ENCODE measurements at regions not wholly inside any gene's neighbourhood (a gene's known extent, or its start where the extent isn't known, plus 50 kb on each side); places are given as distances from the start of the nearest gene placed in this dataset.

DNA sequence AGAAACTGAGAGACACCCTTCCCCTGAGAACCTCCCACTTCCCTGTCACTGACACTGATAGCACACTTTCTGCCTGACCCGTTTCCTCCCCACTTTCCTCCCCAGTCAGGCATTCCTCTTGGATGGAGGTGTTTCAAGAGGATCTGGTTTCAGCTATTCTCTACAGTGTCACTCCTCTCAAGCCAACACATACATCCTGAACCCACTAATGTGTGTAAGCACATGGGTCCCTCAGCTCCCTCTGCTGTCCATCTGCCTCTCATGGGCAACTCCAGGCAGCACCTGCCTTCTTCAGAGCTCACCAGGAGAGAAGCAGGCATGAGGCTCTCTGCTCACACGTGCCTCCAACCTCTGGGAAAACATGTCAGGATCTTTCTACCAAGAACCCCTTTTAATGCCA, 207.6 kb downstream of the NAF1 start:
- Histone ChIP-seq H3K9me2 (ENCODE audit: insufficient read depth) (no peaks in the 10 kb centered on the region; the same call in 1 of the 2 replicates), H3K27me3 (ENCODE audit: insufficient read depth) (no peaks in the 10 kb centered on the region), H3K4me2 (no peak overlapping the region), H4K20me1 (replicated peaks; ENCODE audit: insufficient read depth) (no peaks in the 10 kb centered on the region), H3K36me3 (ENCODE audit: insufficient read depth) (no peaks in the 10 kb centered on the region), H3K79me2 (replicated peaks; ENCODE audit: insufficient read depth) (no peaks in the 10 kb centered on the region), H3K4me1 (ENCODE audit: insufficient read depth) (no peaks in the 10 kb centered on the region), H3K27ac (ENCODE audit: low read depth) (no peak overlapping the region), H2AFZ (peak overlapping the region; percentile 30; the same call in 1 of the 2 replicates), H3K4me3 (no peak overlapping the region), H3F3A (replicated peaks; ENCODE audit: low read depth) (no peaks in the 10 kb centered on the region)
- peaks cover under 1% of the 10 kb centered on the region; the same call in 1 of the 3 replicates for H3K4me1 Mint-ChIP-seq
- H3K4me3 Mint-ChIP-seq = no peak overlapping the region
- DNase-seq (ENCODE audit: low spot score) (peak; percentile 36), ATAC-seq (peak; percentile 84)
- H3K9me3 Mint-ChIP-seq = no peaks in the 10 kb centered on the region
- H3K27ac Mint-ChIP-seq = no peak overlapping the region
- no peaks in the 10 kb centered on the region for H3K36me3 Mint-ChIP-seq (ENCODE audit: low read depth)
- no peaks in the 10 kb centered on the region for H3K27me3 Mint-ChIP-seq (ENCODE audit: insufficient read depth, low read depth, poor library complexity)
- TF ChIP-seq ZNF114 (CRISPR knock-in tag; IDR thresholded peaks at IDR 0.05) (no peak), CTCF (conservative IDR thresholded peaks at IDR 0.05; ENCODE audit: low read depth in 2 of 2) (peak; percentile 28 to 73; a peak in 3 of 4 replicates)

GRCh38 chr4:162957521-162958143, 209.1 kb downstream of the NAF1 start:
- Histone ChIP-seq H3K4me1 (ENCODE audit: insufficient read depth) (no peaks in the 10 kb centered on the region), H4K20me1 (replicated peaks; ENCODE audit: insufficient read depth) (no peaks in the 10 kb centered on the region), H3K4me3 (no peak overlapping the region), H3K9me2 (ENCODE audit: insufficient read depth) (no peaks in the 10 kb centered on the region; the same call in 1 of the 2 replicates), H2AFZ (peak overlapping the region; percentile 32), H3F3A (replicated peaks; ENCODE audit: low read depth) (no peaks in the 10 kb centered on the region), H3K27ac (ENCODE audit: low read depth) (no peak overlapping the region), H3K4me2 (no peak overlapping the region), H3K27me3 (ENCODE audit: insufficient read depth) (no peaks in the 10 kb centered on the region), H3K36me3 (ENCODE audit: insufficient read depth) (no peaks in the 10 kb centered on the region), H3K79me2 (replicated peaks; ENCODE audit: insufficient read depth) (no peaks in the 10 kb centered on the region)
- Mint-ChIP-seq H3K36me3 (ENCODE audit: low read depth) (no peaks in the 10 kb centered on the region), H3K4me3 (no peak overlapping the region), H3K27me3 (ENCODE audit: insufficient read depth, low read depth, poor library complexity) (no peaks in the 10 kb centered on the region), H3K4me1 (peaks cover 4% of the 10 kb centered on the region), H3K9me3 (no peaks in the 10 kb centered on the region), H3K27ac (no peak overlapping the region)
- DNase-seq (ENCODE audit: low spot score) = no peak
- ATAC-seq = no peak
- TF ChIP-seq CREB1 (CRISPR knock-in tag; IDR thresholded peaks at IDR 0.05; ENCODE audit: low read depth) = no peak
- no peak for TF ChIP-seq EZH2phosphoT487 (IDR thresholded peaks at IDR 0.05; ENCODE audit: unreplicated experiment)
- TF ChIP-seq ZNF114 (CRISPR knock-in tag; IDR thresholded peaks at IDR 0.05) = no peak
- TF ChIP-seq EZH2 (IDR thresholded peaks at IDR 0.05; ENCODE audit: low read depth, unreplicated experiment) = no peak
- no peak for TF ChIP-seq STAT1 (IDR thresholded peaks at IDR 0.05; ENCODE audit: unreplicated experiment)
- TF ChIP-seq POLR2AphosphoS5 (IDR thresholded peaks at IDR 0.05; ENCODE audit: low read depth) = no peak
- TF ChIP-seq CTCF (conservative IDR thresholded peaks at IDR 0.05; ENCODE audit: low read depth in 2 of 2) = no peak
- TF ChIP-seq NANOG (IDR thresholded peaks at IDR 0.05; ENCODE audit: borderline replicate concordance) = no peak
- TF ChIP-seq, protein P1, sequence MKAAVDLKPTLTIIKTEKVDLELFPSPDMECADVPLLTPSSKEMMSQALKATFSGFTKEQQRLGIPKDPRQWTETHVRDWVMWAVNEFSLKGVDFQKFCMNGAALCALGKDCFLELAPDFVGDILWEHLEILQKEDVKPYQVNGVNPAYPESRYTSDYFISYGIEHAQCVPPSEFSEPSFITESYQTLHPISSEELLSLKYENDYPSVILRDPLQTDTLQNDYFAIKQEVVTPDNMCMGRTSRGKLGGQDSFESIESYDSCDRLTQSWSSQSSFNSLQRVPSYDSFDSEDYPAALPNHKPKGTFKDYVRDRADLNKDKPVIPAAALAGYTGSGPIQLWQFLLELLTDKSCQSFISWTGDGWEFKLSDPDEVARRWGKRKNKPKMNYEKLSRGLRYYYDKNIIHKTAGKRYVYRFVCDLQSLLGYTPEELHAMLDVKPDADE (IDR thresholded peaks at IDR 0.05) = no peak
- TF ChIP-seq, protein P2, sequence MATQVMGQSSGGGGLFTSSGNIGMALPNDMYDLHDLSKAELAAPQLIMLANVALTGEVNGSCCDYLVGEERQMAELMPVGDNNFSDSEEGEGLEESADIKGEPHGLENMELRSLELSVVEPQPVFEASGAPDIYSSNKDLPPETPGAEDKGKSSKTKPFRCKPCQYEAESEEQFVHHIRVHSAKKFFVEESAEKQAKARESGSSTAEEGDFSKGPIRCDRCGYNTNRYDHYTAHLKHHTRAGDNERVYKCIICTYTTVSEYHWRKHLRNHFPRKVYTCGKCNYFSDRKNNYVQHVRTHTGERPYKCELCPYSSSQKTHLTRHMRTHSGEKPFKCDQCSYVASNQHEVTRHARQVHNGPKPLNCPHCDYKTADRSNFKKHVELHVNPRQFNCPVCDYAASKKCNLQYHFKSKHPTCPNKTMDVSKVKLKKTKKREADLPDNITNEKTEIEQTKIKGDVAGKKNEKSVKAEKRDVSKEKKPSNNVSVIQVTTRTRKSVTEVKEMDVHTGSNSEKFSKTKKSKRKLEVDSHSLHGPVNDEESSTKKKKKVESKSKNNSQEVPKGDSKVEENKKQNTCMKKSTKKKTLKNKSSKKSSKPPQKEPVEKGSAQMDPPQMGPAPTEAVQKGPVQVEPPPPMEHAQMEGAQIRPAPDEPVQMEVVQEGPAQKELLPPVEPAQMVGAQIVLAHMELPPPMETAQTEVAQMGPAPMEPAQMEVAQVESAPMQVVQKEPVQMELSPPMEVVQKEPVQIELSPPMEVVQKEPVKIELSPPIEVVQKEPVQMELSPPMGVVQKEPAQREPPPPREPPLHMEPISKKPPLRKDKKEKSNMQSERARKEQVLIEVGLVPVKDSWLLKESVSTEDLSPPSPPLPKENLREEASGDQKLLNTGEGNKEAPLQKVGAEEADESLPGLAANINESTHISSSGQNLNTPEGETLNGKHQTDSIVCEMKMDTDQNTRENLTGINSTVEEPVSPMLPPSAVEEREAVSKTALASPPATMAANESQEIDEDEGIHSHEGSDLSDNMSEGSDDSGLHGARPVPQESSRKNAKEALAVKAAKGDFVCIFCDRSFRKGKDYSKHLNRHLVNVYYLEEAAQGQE (IDR thresholded peaks at IDR 0.05; ENCODE audit: unreplicated experiment) = no peak
- no peak for TF ChIP-seq ZNF331 (CRISPR knock-in tag; IDR thresholded peaks at IDR 0.05; ENCODE audit: low read depth)
